ENCODE measurements at regions not wholly inside any gene's neighbourhood (a gene's known extent, or its start where the extent isn't known, plus 50 kb on each side); places are given as distances from the start of the nearest gene placed in this dataset.

DNA sequence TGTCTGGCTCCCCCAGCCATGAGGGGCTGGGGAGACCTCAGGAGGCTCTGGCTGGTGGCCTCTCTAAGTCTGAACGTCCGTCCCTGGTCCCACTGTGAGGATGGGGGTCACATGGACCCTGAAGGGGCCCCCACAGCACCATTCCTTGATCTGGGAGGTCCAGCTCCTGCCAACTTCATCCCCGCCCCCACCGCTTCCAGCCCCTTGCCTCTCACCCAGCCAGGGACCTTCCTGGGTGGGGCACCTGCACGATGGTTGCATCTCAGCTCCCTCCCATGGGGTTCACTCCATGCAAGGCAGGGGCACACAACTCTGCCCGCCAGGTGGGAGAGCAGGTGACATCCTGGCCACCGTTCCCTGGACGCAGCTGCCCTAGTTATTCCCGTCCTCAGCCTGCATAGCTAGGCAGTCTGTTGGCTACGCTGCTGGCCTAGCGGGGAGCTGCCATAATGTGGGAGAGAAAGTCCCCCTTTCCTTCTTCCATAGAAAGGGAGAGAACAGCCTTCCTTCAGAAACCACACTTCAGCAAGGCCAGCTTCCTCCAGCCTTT lies 217.9 kb upstream of the RPL38 start:
- Mint-ChIP-seq H3K9me3 (ENCODE audit: insufficient read depth) (no peaks in the 10 kb centered on the region), H3K4me3 (no peak overlapping the region), H3K27ac (no peak overlapping the region), H3K27me3 (peaks cover 19% of the 10 kb centered on the region), H3K4me1 (peaks cover 2% of the 10 kb centered on the region)
- H3K4me3 ChIP-seq (ENCODE audit: control extremely low read depth in 1 of 5, extremely low read depth in 1 of 5, insufficient read depth in 1 of 5, low read depth in 2 of 5, low read length in 4 of 5), result no peak overlapping the region
- no peak overlapping the region for H3K27ac ChIP-seq (ENCODE audit: low read length in 2 of 2)
- H3K4me1 ChIP-seq (ENCODE audit: control insufficient read depth in 2 of 2, insufficient read depth in 2 of 2, low read length in 2 of 2), result no peaks in the 10 kb centered on the region
- DNase-seq (no peak), ATAC-seq (ENCODE audit: low read depth) (no peak)
- H3K27me3 ChIP-seq (replicated peaks in 1 of 4; ENCODE audit: control extremely low read depth in 1 of 4, control insufficient read depth in 3 of 4, insufficient read depth in 4 of 4, low read length in 3 of 4), result no peaks in the 10 kb centered on the region
- H3K4me2 ChIP-seq (replicated peaks; ENCODE audit: low read depth, low read length, poor library complexity, severe bottlenecking), result no peak overlapping the region
- WGBS (ENCODE audit: insufficient coverage), result 89% methylated on average over 9 of the region's 11 CpGs
- no peak overlapping the region for H3K9ac ChIP-seq (ENCODE audit: low read length)
- intact Hi-C loops (cut with micrococcal nuclease), result no loop called here
- H3K9me3 ChIP-seq (ENCODE audit: control extremely low read depth in 1 of 3, control insufficient read depth in 2 of 3, insufficient read depth in 1 of 3, low read length in 2 of 3), result no peaks in the 10 kb centered on the region
- no peaks in the 10 kb centered on the region for H3K79me2 ChIP-seq (ENCODE audit: control insufficient read depth, insufficient read depth, low read length)
- no peaks in the 10 kb centered on the region for H3K36me3 ChIP-seq (replicated peaks in 1 of 2; ENCODE audit: control extremely low read depth in 1 of 2, control insufficient read depth in 1 of 2, extremely low read depth in 1 of 2, insufficient read depth in 2 of 2, low read length in 1 of 2)
- POLR2A ChIA-PET, result no interaction called here
- TF ChIP-seq CTCF (IDR thresholded peaks at IDR 0.05) (no peak), EZH2 (IDR thresholded peaks at IDR 0.05; ENCODE audit: borderline replicate concordance, insufficient read depth, low read depth, low read length, poor library complexity, severe bottlenecking) (no peak)
- no peak overlapping the region for H2AFZ ChIP-seq (ENCODE audit: insufficient read depth, low read depth, low read length, poor library complexity, severe bottlenecking)
- CTCF ChIA-PET, result no interaction called here
- H4K20me1 ChIP-seq (ENCODE audit: control insufficient read depth, insufficient read depth, low read length, poor library complexity, severe bottlenecking), result no peaks in the 10 kb centered on the region

GRCh38 chr17:73986641-73987177 lies 216.8 kb upstream of the RPL38 start:
- H3K36me3 ChIP-seq (replicated peaks in 1 of 2; ENCODE audit: control extremely low read depth in 1 of 2, control insufficient read depth in 1 of 2, extremely low read depth in 1 of 2, insufficient read depth in 2 of 2, low read length in 1 of 2), result no peaks in the 10 kb centered on the region
- no peaks in the 10 kb centered on the region for H3K9me3 ChIP-seq (ENCODE audit: control extremely low read depth in 1 of 3, control insufficient read depth in 2 of 3, insufficient read depth in 1 of 3, low read length in 2 of 3)
- no peak overlapping the region for H3K27ac Mint-ChIP-seq
- H3K27ac ChIP-seq (ENCODE audit: low read length in 2 of 2), result no peak overlapping the region
- H3K4me3 ChIP-seq (ENCODE audit: control extremely low read depth in 1 of 5, extremely low read depth in 1 of 5, insufficient read depth in 1 of 5, low read depth in 2 of 5, low read length in 4 of 5), result no peak overlapping the region
- H4K20me1 ChIP-seq (ENCODE audit: control insufficient read depth, insufficient read depth, low read length, poor library complexity, severe bottlenecking), result no peaks in the 10 kb centered on the region
- H3K4me3 Mint-ChIP-seq, result no peak overlapping the region
- H2AFZ ChIP-seq (ENCODE audit: insufficient read depth, low read depth, low read length, poor library complexity, severe bottlenecking), result no peak overlapping the region
- H3K4me2 ChIP-seq (replicated peaks; ENCODE audit: low read depth, low read length, poor library complexity, severe bottlenecking), result no peak overlapping the region
- ATAC-seq (ENCODE audit: low read depth), result no peak
- no peak overlapping the region for H3K9ac ChIP-seq (ENCODE audit: low read length)
- no peak for TF ChIP-seq EZH2 (IDR thresholded peaks at IDR 0.05; ENCODE audit: borderline replicate concordance, insufficient read depth, low read depth, low read length, poor library complexity, severe bottlenecking)
- no peak for TF ChIP-seq CTCF (IDR thresholded peaks at IDR 0.05)
- peaks cover 2% of the 10 kb centered on the region for H3K4me1 Mint-ChIP-seq
- no peak for DNase-seq
- CTCF ChIA-PET, result interaction anchor here (1.3 kb wide), 1 partner anchor 557 kb away, joined by 4 read pairs; no protein-coding TSS in a partner anchor
- WGBS (ENCODE audit: insufficient coverage), result 92% methylated on average over 9 of the region's 9 CpGs
- no peaks in the 10 kb centered on the region for H3K79me2 ChIP-seq (ENCODE audit: control insufficient read depth, insufficient read depth, low read length)
- peaks cover 13% of the 10 kb centered on the region for H3K27me3 Mint-ChIP-seq
- no peaks in the 10 kb centered on the region for H3K4me1 ChIP-seq (ENCODE audit: control insufficient read depth in 2 of 2, insufficient read depth in 2 of 2, low read length in 2 of 2)
- POLR2A ChIA-PET, result interaction anchor here (0.7 kb wide), 1 partner anchor 557 kb away, joined by 13 read pairs; no protein-coding TSS in a partner anchor
- H3K27me3 ChIP-seq (replicated peaks in 1 of 4; ENCODE audit: control extremely low read depth in 1 of 4, control insufficient read depth in 3 of 4, insufficient read depth in 4 of 4, low read length in 3 of 4), result no peaks in the 10 kb centered on the region
- no peaks in the 10 kb centered on the region for H3K9me3 Mint-ChIP-seq (ENCODE audit: insufficient read depth)
- intact Hi-C loops (cut with micrococcal nuclease), result no loop called here

All from B cell (primary cell).